Peyer's patch (tissue), 4 donors: ENCODE measurements at regions not wholly inside any gene's neighbourhood (a gene's known extent, or its start where the extent isn't known, plus 50 kb on each side); places are given as distances from the start of the nearest gene placed in this dataset.

ENCODE experiments used
- CTCF ChIP-seq, 6 experiments: fragments of 450-650 bp in 4 of 6; fragments of 200-600 bp in 2 of 6; sonication (generic) in 1 of 6; IDR thresholded peaks; one replicate each; pipeline ENCODE4 v1.5.1; 2017 to 2019; ENCODE audit warnings: antibody characterized with exemption in 6 of 6, mild to moderate bottlenecking in 3 of 6, moderate library complexity in 1 of 6
- POLR2A ChIP-seq, 2 donors: fragments of 450-650 bp; IDR thresholded peaks; one replicate each; pipeline ENCODE4 v1.5.1; 2017; ENCODE audit warnings: antibody characterized with exemption in 2 of 2, mild to moderate bottlenecking in 2 of 2, moderate library complexity in 2 of 2

- TF ChIP-seq CTCF (IDR thresholded peaks at IDR 0.05) = no peak
- TF ChIP-seq POLR2A (IDR thresholded peaks at IDR 0.05) = no peak
Measured at GRCh38 chr9:88829276-88829675, 162.0 kb upstream of the S1PR3 start.
